Stomach (tissue), 4 donors: ENCODE measurements at regions not wholly inside any gene's neighbourhood (a gene's known extent, or its start where the extent isn't known, plus 50 kb on each side); places are given as distances from the start of the nearest gene placed in this dataset.

Source experiments
- POLR2A ChIP-seq, 4 donors: fragments of 450-650 bp; IDR thresholded peaks; one replicate each; pipeline ENCODE4 v1.6.1; 2016; ENCODE audit warnings: antibody characterized with exemption in 4 of 4, control low read depth in 2 of 4, mild to moderate bottlenecking in 1 of 4, moderate library complexity in 1 of 4
- POLR2AphosphoS5 ChIP-seq, 3 donors: sonication (generic); formaldehyde crosslinking; IDR thresholded peaks; one replicate each; pipeline ENCODE4 v1.6.1; 2016; ENCODE audit warnings: antibody characterized with exemption in 3 of 3
- TF ChIP-seq, protein P1 (sequence below), 7 experiments: fragments of 450-650 bp in 4 of 7; fragments of 200-600 bp in 3 of 7; sonication (generic) in 3 of 7; IDR thresholded peaks; one replicate each; pipeline ENCODE4 v1.5.1; 2016 to 2019; ENCODE audit warnings: antibody characterized with exemption in 7 of 7, control low read depth in 2 of 7, mild to moderate bottlenecking in 1 of 7

DNA sequence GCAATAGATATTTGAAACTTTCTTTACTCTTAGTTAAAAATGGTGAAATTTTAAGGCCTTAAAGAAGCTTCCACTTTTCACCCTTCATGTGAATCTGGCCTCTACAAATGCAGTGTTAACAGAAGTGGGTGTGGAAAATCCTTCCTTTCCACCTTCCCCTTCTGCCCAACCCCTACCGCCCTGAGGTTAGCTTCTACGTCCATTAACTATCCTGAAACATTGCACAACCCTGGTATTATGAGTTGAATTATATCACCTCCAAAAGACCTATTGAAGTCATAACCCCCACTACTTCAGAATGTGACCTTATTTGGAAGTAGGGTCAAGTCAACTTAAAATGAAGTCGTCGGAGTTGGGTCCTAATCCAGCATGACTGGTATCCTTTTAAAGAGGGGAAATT, 80.8 kb upstream of the ACSL3 start:
- TF ChIP-seq, protein P1, sequence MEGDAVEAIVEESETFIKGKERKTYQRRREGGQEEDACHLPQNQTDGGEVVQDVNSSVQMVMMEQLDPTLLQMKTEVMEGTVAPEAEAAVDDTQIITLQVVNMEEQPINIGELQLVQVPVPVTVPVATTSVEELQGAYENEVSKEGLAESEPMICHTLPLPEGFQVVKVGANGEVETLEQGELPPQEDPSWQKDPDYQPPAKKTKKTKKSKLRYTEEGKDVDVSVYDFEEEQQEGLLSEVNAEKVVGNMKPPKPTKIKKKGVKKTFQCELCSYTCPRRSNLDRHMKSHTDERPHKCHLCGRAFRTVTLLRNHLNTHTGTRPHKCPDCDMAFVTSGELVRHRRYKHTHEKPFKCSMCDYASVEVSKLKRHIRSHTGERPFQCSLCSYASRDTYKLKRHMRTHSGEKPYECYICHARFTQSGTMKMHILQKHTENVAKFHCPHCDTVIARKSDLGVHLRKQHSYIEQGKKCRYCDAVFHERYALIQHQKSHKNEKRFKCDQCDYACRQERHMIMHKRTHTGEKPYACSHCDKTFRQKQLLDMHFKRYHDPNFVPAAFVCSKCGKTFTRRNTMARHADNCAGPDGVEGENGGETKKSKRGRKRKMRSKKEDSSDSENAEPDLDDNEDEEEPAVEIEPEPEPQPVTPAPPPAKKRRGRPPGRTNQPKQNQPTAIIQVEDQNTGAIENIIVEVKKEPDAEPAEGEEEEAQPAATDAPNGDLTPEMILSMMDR (IDR thresholded peaks at IDR 0.05): no peak
- TF ChIP-seq POLR2AphosphoS5 (IDR thresholded peaks at IDR 0.05): no peak
- TF ChIP-seq POLR2A (IDR thresholded peaks at IDR 0.05): no peak
